Neural cell (in vitro differentiated cells): ENCODE measurements at regions not wholly inside any gene's neighbourhood (a gene's known extent, or its start where the extent isn't known, plus 50 kb on each side); places are given as distances from the start of the nearest gene placed in this dataset.

Experiments used
- H2AFZ ChIP-seq: fragments of 200-600, 300-800 bp; sonication (generic), shearing (Covaris generic); 2 replicates; pipeline ENCODE4 v1.6.0; 2014; ENCODE audit warnings: low read depth, mild to moderate bottlenecking, antibody characterized with exemption, low read length, moderate library complexity
- H3F3A ChIP-seq: fragments of 200-600 bp; shearing (Covaris generic); 2 replicates; pipeline ENCODE4 v1.6.1; 2016; ENCODE audit warnings: mild to moderate bottlenecking, moderate library complexity, mixed read lengths, antibody characterized with exemption, low read length; ENCODE audit not compliant: insufficient read depth, poor library complexity, severe bottlenecking
- H3K27ac ChIP-seq: fragments of 200-600, 300-800 bp; sonication (generic), shearing (Covaris generic); 2 replicates; pipeline ENCODE4 v1.5.1; 2014; ENCODE audit warnings: mild to moderate bottlenecking, low read length, moderate library complexity
- H3K27me3 ChIP-seq: fragments of 300-800, 200-600 bp; sonication (generic), shearing (Covaris generic); 2 replicates; pipeline ENCODE4 v1.6.0; 2014; ENCODE audit warnings: mild to moderate bottlenecking, low read depth, low read length, moderate library complexity; ENCODE audit not compliant: insufficient read depth
- H3K36me3 ChIP-seq: fragments of 300-800, 200-600 bp; sonication (generic), shearing (Covaris generic); 2 replicates; pipeline ENCODE4 v1.5.1; 2014; ENCODE audit warnings: mild to moderate bottlenecking, antibody characterized with exemption, low read length, moderate library complexity; ENCODE audit not compliant: insufficient read depth
- H3K4me2 ChIP-seq: fragments of 300-800, 200-600 bp; sonication (generic), shearing (Covaris generic); 2 replicates; pipeline ENCODE4 v1.6.0; 2014; ENCODE audit warnings: mild to moderate bottlenecking, low read length
- H3K4me3 ChIP-seq: fragments of 300-800, 200-600 bp; sonication (generic), shearing (Covaris generic); 2 replicates; pipeline ENCODE4 v1.5.1; 2014; ENCODE audit warnings: mild to moderate bottlenecking, low read length, moderate library complexity
- H3K79me2 ChIP-seq: fragments of 200-600 bp; shearing (Covaris generic); replicated peaks from 2 replicates; pipeline ENCODE4 v1.6.0; 2014; ENCODE audit warnings: mild to moderate bottlenecking, low read length, moderate library complexity; ENCODE audit not compliant: insufficient read depth
- H3K9ac ChIP-seq: fragments of 300-800, 200-600 bp; sonication (generic), shearing (Covaris generic); 2 replicates; pipeline ENCODE4 v1.6.1; 2016; ENCODE audit warnings: mild to moderate bottlenecking, low read length, mixed read lengths
- H3K9me2 ChIP-seq: fragments of 200-600 bp; shearing (Covaris generic); 2 replicates; pipeline ENCODE4 v1.6.1; 2016; ENCODE audit warnings: mild to moderate bottlenecking, low read length, mixed read lengths; ENCODE audit not compliant: insufficient read depth
- H3K9me3 ChIP-seq: fragments of 200-600, 300-800 bp; sonication (generic), shearing (Covaris generic); 2 replicates; pipeline ENCODE4 v1.6.1; 2016; ENCODE audit warnings: mild to moderate bottlenecking, mixed run types, low read length, moderate library complexity, mixed read lengths
- H4K20me1 ChIP-seq: fragments of 200-600 bp; shearing (Covaris generic); 2 replicates; pipeline ENCODE4 v1.6.1; 2016; ENCODE audit warnings: mild to moderate bottlenecking, mixed run types; ENCODE audit not compliant: insufficient read depth
- EP300 ChIP-seq: fragments of 450-650 bp; conservative IDR thresholded peaks from 2 replicates; pipeline ENCODE4 v1.6.1; 2014; ENCODE audit warnings: antibody characterized with exemption, mild to moderate bottlenecking, moderate library complexity; ENCODE audit not compliant: poor library complexity, severe bottlenecking
- EZH2 ChIP-seq: fragments of 200-600, 300-800 bp; shearing (Covaris generic), sonication (generic); IDR thresholded peaks from 2 replicates; pipeline ENCODE4 v1.6.1; 2014; ENCODE audit warnings: antibody characterized with exemption, low read length, borderline replicate concordance, mild to moderate bottlenecking; ENCODE audit not compliant: insufficient read depth, poor library complexity, severe bottlenecking
- MXI1 ChIP-seq: fragments of 450-650 bp; conservative IDR thresholded peaks from 2 replicates; pipeline ENCODE4 v1.6.1; 2014; ENCODE audit warnings: antibody characterized with exemption, mild to moderate bottlenecking; ENCODE audit not compliant: poor library complexity, severe bottlenecking
- POLR2AphosphoS5 ChIP-seq: IDR thresholded peaks from 2 replicates; pipeline ENCODE4 v1.6.1; 2012
- RAD21 ChIP-seq: fragments of 450-650 bp; conservative IDR thresholded peaks from 2 replicates; pipeline ENCODE4 v1.6.1; 2014; ENCODE audit warnings: antibody characterized with exemption, mild to moderate bottlenecking, moderate library complexity
- SMC3 ChIP-seq: fragments of 450-650 bp; conservative IDR thresholded peaks from 2 replicates; pipeline ENCODE4 v1.6.1; 2014; ENCODE audit warnings: antibody characterized with exemption, mild to moderate bottlenecking, moderate library complexity; ENCODE audit not compliant: poor library complexity
- TAF1 ChIP-seq: IDR thresholded peaks from 2 replicates; pipeline ENCODE4 v1.6.1; 2012; ENCODE audit warnings: low read depth
- TF ChIP-seq, protein P1 (sequence below): fragments of 450-650 bp; IDR thresholded peaks from 2 replicates; pipeline ENCODE4 v1.5.1; 2014; ENCODE audit warnings: antibody characterized with exemption, mild to moderate bottlenecking, moderate library complexity; ENCODE audit not compliant: poor library complexity, severe bottlenecking
- TF ChIP-seq, protein P2 (sequence below): IDR thresholded peaks from 2 replicates; pipeline ENCODE4 v1.6.1; 2012; ENCODE audit warnings: borderline replicate concordance

GRCh38 chr13:103961129-103961528 is 894.9 kb upstream of the SLC10A2 start:
- TF ChIP-seq MXI1: no peak
- TF ChIP-seq TAF1: no peak
- TF ChIP-seq EZH2: no peak
- no peak for TF ChIP-seq SMC3
- TF ChIP-seq, protein P1, sequence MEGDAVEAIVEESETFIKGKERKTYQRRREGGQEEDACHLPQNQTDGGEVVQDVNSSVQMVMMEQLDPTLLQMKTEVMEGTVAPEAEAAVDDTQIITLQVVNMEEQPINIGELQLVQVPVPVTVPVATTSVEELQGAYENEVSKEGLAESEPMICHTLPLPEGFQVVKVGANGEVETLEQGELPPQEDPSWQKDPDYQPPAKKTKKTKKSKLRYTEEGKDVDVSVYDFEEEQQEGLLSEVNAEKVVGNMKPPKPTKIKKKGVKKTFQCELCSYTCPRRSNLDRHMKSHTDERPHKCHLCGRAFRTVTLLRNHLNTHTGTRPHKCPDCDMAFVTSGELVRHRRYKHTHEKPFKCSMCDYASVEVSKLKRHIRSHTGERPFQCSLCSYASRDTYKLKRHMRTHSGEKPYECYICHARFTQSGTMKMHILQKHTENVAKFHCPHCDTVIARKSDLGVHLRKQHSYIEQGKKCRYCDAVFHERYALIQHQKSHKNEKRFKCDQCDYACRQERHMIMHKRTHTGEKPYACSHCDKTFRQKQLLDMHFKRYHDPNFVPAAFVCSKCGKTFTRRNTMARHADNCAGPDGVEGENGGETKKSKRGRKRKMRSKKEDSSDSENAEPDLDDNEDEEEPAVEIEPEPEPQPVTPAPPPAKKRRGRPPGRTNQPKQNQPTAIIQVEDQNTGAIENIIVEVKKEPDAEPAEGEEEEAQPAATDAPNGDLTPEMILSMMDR: no peak
- no peak for TF ChIP-seq RAD21
- no peak for TF ChIP-seq EP300
- TF ChIP-seq, protein P2, sequence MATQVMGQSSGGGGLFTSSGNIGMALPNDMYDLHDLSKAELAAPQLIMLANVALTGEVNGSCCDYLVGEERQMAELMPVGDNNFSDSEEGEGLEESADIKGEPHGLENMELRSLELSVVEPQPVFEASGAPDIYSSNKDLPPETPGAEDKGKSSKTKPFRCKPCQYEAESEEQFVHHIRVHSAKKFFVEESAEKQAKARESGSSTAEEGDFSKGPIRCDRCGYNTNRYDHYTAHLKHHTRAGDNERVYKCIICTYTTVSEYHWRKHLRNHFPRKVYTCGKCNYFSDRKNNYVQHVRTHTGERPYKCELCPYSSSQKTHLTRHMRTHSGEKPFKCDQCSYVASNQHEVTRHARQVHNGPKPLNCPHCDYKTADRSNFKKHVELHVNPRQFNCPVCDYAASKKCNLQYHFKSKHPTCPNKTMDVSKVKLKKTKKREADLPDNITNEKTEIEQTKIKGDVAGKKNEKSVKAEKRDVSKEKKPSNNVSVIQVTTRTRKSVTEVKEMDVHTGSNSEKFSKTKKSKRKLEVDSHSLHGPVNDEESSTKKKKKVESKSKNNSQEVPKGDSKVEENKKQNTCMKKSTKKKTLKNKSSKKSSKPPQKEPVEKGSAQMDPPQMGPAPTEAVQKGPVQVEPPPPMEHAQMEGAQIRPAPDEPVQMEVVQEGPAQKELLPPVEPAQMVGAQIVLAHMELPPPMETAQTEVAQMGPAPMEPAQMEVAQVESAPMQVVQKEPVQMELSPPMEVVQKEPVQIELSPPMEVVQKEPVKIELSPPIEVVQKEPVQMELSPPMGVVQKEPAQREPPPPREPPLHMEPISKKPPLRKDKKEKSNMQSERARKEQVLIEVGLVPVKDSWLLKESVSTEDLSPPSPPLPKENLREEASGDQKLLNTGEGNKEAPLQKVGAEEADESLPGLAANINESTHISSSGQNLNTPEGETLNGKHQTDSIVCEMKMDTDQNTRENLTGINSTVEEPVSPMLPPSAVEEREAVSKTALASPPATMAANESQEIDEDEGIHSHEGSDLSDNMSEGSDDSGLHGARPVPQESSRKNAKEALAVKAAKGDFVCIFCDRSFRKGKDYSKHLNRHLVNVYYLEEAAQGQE: no peak
- TF ChIP-seq POLR2AphosphoS5: no peak
- Histone ChIP-seq H2AFZ (no peak overlapping the region), H3K9ac (no peak overlapping the region), H3K79me2 (no peaks in the 10 kb centered on the region), H3K27me3 (no peaks in the 10 kb centered on the region), H4K20me1 (no peaks in the 10 kb centered on the region), H3K9me3 (no peaks in the 10 kb centered on the region), H3K4me3 (no peak overlapping the region), H3K4me2 (no peak overlapping the region), H3K9me2 (no peaks in the 10 kb centered on the region), H3K27ac (no peak overlapping the region), H3K36me3 (no peaks in the 10 kb centered on the region), H3F3A (no peaks in the 10 kb centered on the region)

DNA sequence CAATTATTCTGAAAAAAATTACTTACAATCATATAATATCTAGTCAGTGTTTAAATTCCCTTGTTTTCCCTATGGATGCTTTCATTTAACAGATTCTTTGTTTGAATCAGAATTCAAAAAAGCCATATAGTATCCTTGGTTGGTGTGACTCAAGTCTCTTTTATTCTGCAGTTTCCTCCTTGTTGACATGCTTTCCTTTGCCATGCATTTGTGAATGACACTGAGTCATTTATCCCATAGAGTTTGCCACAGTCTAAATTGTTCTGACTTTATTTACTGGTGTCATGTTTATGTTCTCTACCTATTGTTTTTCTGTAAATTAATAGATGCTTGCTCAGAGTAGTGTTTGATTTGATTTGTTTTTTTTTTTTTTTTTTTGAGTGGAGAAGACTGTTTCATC is 893.8 kb upstream of the SLC10A2 start:
- Histone ChIP-seq H3K4me2 (no peak overlapping the region), H3K9ac (no peak overlapping the region), H3K36me3 (no peaks in the 10 kb centered on the region), H2AFZ (no peak overlapping the region), H3K27me3 (no peaks in the 10 kb centered on the region), H3K4me3 (no peak overlapping the region), H3K27ac (no peak overlapping the region), H3F3A (no peaks in the 10 kb centered on the region), H3K9me2 (no peaks in the 10 kb centered on the region), H4K20me1 (no peaks in the 10 kb centered on the region), H3K9me3 (no peaks in the 10 kb centered on the region), H3K79me2 (no peaks in the 10 kb centered on the region)
- TF ChIP-seq MXI1 (no peak), RAD21 (no peak), SMC3 (no peak), EZH2 (no peak), EP300 (no peak), POLR2AphosphoS5 (no peak), TAF1 (no peak)
- TF ChIP-seq, protein P2: no peak
- TF ChIP-seq, protein P1: no peak
